ENCODE measurements at regions not wholly inside any gene's neighbourhood (a gene's known extent, or its start where the extent isn't known, plus 50 kb on each side); places are given as distances from the start of the nearest gene placed in this dataset.

DNA sequence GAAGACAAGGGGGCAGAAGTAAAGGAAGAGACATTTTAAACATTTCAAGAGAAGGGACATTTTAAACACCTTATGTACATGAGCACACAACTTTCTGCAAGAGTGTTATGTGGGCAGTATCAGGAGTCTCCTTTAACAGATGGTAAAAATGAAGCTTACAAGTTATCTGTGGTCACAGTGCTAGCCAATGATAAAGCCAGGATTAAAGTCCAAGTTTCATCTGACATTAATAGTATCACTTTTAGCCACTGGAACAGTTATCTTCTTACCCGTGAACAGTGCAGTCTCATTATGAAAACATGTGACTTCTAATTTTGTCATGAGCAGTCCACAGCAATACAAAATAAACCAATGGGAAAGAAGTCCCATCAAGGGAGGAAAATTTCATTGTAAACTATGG is 627.9 kb upstream of the AGA start:
- POLR2A ChIA-PET (ENCODE audit: unreplicated experiment), result no interaction called here
- no peak overlapping the region for H4K8ac ChIP-seq (ENCODE audit: low read depth in 2 of 2, low read length in 2 of 2)
- H2BK120ac ChIP-seq (ENCODE audit: low read depth, low read length), result no peak overlapping the region
- H3K4me1 ChIP-seq (ENCODE audit: control insufficient read depth, insufficient read depth, low read length), result no peaks in the 10 kb centered on the region
- H3K56ac ChIP-seq (ENCODE audit: extremely low read depth, insufficient read depth, low read length), result no peak overlapping the region
- H4K5ac ChIP-seq (ENCODE audit: low read depth, low read length), result no peak overlapping the region
- H3K23ac ChIP-seq (ENCODE audit: low read depth, low read length), result no peak overlapping the region
- ATAC-seq (ENCODE audit: low read depth), result no peak
- H2AK5ac ChIP-seq (ENCODE audit: low read depth, low read length), result no peak overlapping the region
- H3K4me2 ChIP-seq (ENCODE audit: low read depth, low read length), result no peak overlapping the region
- CTCF ChIA-PET, result no interaction called here
- intact Hi-C loops (cut with micrococcal nuclease) (no loop called here), dilution Hi-C loops (cut with HindIII; ENCODE audit: low sequenced_read_pairs, unreplicated experiment) (no loop called here), in situ Hi-C loops (cut with MboI; ENCODE audit: low sequenced_read_pairs) (no loop called here)
- H3K4ac ChIP-seq (ENCODE audit: low read depth, low read length), result no peak overlapping the region
- no peak for DNase-seq
- H3K18ac ChIP-seq (ENCODE audit: low read depth, low read length), result no peak overlapping the region
- no peak overlapping the region for H4K91ac ChIP-seq (ENCODE audit: insufficient read depth, low read depth, low read length)
- no peaks in the 10 kb centered on the region for H3K79me1 ChIP-seq (ENCODE audit: low read depth in 1 of 2, low read length in 2 of 2)
- no CpG with 5 or more reads among the region's 1 CpG for WGBS, 2 experiments (ENCODE audit: extremely low coverage in 2 of 2, insufficient read length in 1 of 2)
- H3K9me1 ChIP-seq (ENCODE audit: insufficient read depth, low read length), result no peaks in the 10 kb centered on the region
- TF ChIP-seq RFX5 (IDR thresholded peaks at IDR 0.05; ENCODE audit: low read depth, low read length) (no peak), POLR2A (IDR thresholded peaks at IDR 0.05; ENCODE audit: low read depth, low read length) (no peak)
- TF ChIP-seq, protein P1, sequence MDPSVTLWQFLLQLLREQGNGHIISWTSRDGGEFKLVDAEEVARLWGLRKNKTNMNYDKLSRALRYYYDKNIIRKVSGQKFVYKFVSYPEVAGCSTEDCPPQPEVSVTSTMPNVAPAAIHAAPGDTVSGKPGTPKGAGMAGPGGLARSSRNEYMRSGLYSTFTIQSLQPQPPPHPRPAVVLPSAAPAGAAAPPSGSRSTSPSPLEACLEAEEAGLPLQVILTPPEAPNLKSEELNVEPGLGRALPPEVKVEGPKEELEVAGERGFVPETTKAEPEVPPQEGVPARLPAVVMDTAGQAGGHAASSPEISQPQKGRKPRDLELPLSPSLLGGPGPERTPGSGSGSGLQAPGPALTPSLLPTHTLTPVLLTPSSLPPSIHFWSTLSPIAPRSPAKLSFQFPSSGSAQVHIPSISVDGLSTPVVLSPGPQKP (IDR thresholded peaks at IDR 0.05; ENCODE audit: borderline replicate concordance, low read depth, low read length), result no peak
- no peaks in the 10 kb centered on the region for H3K9me3 ChIP-seq (ENCODE audit: control insufficient read depth, insufficient read depth, low read length)
- H2BK20ac ChIP-seq (ENCODE audit: low read depth, low read length), result no peak overlapping the region
- H3K36me3 ChIP-seq (ENCODE audit: control insufficient read depth, insufficient read depth, low read length), result no peaks in the 10 kb centered on the region
- no peak overlapping the region for H3K27ac ChIP-seq (ENCODE audit: insufficient read depth, low read length)
- no peak overlapping the region for H2BK5ac ChIP-seq (ENCODE audit: low read depth, low read length, poor library complexity, severe bottlenecking)
- no peak overlapping the region for H2BK15ac ChIP-seq (ENCODE audit: low read depth, low read length)
- H4K20me1 ChIP-seq (ENCODE audit: insufficient read depth, low read length), result no peaks in the 10 kb centered on the region
- BruUV-seq (replicated peaks), result no TSS peak
- no peak overlapping the region for H2AFZ ChIP-seq (replicated peaks; ENCODE audit: low read length, poor library complexity)
- H3K14ac ChIP-seq (replicated peaks; ENCODE audit: low read depth, low read length), result no peak overlapping the region
- H3K27me3 ChIP-seq (ENCODE audit: control insufficient read depth, insufficient read depth, low read length), result no peaks in the 10 kb centered on the region
- H3K9ac ChIP-seq (ENCODE audit: low read depth, low read length), result no peak overlapping the region
- no peak overlapping the region for H2AK9ac ChIP-seq (replicated peaks; ENCODE audit: low read depth, low read length, poor library complexity)
- H3K4me3 ChIP-seq (ENCODE audit: insufficient read depth, low read depth, low read length), result no peak overlapping the region

All from IMR-90 (cell line).